ENCODE measurements at regions not wholly inside any gene's neighbourhood (a gene's known extent, or its start where the extent isn't known, plus 50 kb on each side); places are given as distances from the start of the nearest gene placed in this dataset.

DNA sequence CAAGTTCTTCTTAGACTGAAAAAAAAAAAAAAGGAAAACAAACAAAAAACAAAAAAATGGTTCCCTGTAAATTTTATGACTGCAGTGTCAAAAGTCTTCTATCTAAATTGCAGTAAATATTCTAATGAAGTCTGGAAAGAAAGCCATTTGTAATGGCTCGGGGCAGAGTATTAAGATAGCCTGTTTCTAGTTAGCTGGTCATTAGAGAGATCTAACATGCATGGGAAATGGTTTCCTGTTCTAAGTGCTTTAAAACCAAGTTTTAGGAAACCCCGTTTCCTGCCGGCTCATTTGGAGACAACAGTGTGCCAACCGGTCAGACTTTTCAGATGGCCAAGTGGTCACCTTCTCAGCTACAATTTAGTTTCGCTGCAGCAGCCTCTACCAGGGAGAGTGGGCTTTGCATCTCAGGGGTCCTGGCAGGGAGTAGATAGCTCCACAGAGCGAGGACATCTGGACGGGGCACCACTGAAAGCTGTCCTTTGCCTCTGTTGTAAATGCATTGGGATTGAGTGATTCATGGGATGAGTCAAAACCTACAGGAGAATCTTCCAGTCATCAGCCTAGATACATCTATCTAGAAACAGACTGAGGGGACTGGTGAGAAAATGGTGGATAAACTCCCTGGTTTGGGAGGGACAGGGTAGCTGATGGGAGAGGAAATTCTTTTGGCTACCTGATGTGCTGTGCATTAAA, 473.2 kb upstream of the SALL1 start:
- TF ChIP-seq, protein P1, sequence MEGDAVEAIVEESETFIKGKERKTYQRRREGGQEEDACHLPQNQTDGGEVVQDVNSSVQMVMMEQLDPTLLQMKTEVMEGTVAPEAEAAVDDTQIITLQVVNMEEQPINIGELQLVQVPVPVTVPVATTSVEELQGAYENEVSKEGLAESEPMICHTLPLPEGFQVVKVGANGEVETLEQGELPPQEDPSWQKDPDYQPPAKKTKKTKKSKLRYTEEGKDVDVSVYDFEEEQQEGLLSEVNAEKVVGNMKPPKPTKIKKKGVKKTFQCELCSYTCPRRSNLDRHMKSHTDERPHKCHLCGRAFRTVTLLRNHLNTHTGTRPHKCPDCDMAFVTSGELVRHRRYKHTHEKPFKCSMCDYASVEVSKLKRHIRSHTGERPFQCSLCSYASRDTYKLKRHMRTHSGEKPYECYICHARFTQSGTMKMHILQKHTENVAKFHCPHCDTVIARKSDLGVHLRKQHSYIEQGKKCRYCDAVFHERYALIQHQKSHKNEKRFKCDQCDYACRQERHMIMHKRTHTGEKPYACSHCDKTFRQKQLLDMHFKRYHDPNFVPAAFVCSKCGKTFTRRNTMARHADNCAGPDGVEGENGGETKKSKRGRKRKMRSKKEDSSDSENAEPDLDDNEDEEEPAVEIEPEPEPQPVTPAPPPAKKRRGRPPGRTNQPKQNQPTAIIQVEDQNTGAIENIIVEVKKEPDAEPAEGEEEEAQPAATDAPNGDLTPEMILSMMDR (IDR thresholded peaks at IDR 0.05): no peak
- TF ChIP-seq ZFX (IDR thresholded peaks at IDR 0.05; ENCODE audit: borderline replicate concordance): no peak
